ENCODE measurements at regions not wholly inside any gene's neighbourhood (a gene's known extent, or its start where the extent isn't known, plus 50 kb on each side); places are given as distances from the start of the nearest gene placed in this dataset.

DNA sequence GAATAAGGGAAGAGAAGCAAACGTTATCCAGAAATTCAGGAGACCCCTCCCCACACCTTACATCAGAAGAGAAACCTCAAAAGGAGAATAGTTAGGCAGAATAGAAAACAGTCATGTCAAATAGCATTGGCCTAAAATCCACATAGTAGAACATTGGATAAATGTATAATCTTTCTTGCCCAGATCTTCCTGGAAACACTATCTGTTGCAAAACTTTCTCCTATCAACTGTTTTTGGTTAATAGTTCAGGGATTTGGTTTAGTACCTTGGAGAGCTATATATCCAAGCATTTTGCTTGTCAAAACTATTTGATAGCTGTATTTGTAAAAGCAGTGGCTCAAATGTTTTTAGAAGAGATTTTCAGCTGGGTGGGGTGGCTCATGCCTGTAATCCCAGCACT is 74.3 kb upstream of the PHACTR2 start:
- no peaks in the 10 kb centered on the region for H3K9me3 Mint-ChIP-seq
- no peaks in the 10 kb centered on the region for H3K36me3 Mint-ChIP-seq (ENCODE audit: low read depth)
- peaks cover 3% of the 10 kb centered on the region for H3K4me1 Mint-ChIP-seq
- no peak overlapping the region for H3K27ac Mint-ChIP-seq (ENCODE audit: unreplicated experiment)
- no peak for DNase-seq (ENCODE audit: low read depth, low spot score)
- H3K27me3 Mint-ChIP-seq (ENCODE audit: low read depth), result no peaks in the 10 kb centered on the region
- TF ChIP-seq, protein P1, sequence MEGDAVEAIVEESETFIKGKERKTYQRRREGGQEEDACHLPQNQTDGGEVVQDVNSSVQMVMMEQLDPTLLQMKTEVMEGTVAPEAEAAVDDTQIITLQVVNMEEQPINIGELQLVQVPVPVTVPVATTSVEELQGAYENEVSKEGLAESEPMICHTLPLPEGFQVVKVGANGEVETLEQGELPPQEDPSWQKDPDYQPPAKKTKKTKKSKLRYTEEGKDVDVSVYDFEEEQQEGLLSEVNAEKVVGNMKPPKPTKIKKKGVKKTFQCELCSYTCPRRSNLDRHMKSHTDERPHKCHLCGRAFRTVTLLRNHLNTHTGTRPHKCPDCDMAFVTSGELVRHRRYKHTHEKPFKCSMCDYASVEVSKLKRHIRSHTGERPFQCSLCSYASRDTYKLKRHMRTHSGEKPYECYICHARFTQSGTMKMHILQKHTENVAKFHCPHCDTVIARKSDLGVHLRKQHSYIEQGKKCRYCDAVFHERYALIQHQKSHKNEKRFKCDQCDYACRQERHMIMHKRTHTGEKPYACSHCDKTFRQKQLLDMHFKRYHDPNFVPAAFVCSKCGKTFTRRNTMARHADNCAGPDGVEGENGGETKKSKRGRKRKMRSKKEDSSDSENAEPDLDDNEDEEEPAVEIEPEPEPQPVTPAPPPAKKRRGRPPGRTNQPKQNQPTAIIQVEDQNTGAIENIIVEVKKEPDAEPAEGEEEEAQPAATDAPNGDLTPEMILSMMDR (conservative IDR thresholded peaks at IDR 0.05), result no peak
- no peak overlapping the region for H3K4me3 Mint-ChIP-seq

DNA sequence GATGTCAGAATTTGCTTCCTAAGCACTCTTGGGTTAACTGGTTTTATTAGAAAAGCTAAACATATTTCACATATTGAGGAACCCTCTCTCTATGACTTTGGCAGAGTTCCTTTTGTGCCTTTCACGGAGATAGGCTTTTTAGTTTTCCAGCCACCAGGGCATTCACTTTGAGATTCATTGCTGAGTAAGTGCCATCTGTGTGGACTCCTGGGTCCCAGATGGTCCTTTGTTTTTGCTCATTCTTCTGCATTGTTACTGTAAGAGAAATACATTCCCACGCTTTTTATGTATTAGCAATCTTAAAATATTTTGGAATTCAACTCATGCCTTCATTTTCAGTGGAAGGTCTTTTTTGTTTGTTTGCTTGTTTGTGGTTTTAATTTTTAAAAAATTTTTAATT is 76.3 kb upstream of the PHACTR2 start:
- Mint-ChIP-seq H3K27me3 (ENCODE audit: low read depth) (no peaks in the 10 kb centered on the region), H3K4me3 (no peak overlapping the region), H3K4me1 (no peaks in the 10 kb centered on the region), H3K36me3 (ENCODE audit: low read depth) (no peaks in the 10 kb centered on the region), H3K9me3 (no peaks in the 10 kb centered on the region), H3K27ac (ENCODE audit: unreplicated experiment) (no peak overlapping the region)
- TF ChIP-seq, protein P1 (conservative IDR thresholded peaks at IDR 0.05), result no peak
- no peak for DNase-seq (ENCODE audit: low read depth, low spot score)

DNA sequence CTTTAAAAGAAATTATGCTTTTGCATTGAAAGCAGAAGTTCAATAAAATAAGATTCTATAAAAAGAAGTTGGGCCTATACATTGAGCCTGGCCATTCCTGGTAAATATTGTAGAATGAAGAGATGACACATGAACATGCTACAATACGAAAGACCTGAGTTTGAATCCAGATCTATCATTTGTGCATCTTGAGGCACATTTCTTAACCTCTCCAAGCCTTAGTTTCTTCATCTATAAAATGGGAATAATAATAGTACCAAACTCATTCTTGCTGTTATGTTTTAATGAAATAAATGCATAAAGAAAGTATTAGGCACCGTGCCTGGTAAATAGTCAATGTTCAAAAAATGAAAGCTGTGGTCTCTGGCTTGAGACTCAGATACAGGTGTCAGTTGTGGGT is 76.9 kb upstream of the PHACTR2 start:
- H3K9me3 Mint-ChIP-seq, result no peaks in the 10 kb centered on the region
- DNase-seq (ENCODE audit: low read depth, low spot score), result no peak
- H3K27ac Mint-ChIP-seq (ENCODE audit: unreplicated experiment), result no peak overlapping the region
- H3K36me3 Mint-ChIP-seq (ENCODE audit: low read depth), result no peaks in the 10 kb centered on the region
- H3K27me3 Mint-ChIP-seq (ENCODE audit: low read depth), result no peaks in the 10 kb centered on the region
- H3K4me1 Mint-ChIP-seq, result no peaks in the 10 kb centered on the region
- H3K4me3 Mint-ChIP-seq, result no peak overlapping the region
- TF ChIP-seq, protein P1 (conservative IDR thresholded peaks at IDR 0.05), result no peak

DNA sequence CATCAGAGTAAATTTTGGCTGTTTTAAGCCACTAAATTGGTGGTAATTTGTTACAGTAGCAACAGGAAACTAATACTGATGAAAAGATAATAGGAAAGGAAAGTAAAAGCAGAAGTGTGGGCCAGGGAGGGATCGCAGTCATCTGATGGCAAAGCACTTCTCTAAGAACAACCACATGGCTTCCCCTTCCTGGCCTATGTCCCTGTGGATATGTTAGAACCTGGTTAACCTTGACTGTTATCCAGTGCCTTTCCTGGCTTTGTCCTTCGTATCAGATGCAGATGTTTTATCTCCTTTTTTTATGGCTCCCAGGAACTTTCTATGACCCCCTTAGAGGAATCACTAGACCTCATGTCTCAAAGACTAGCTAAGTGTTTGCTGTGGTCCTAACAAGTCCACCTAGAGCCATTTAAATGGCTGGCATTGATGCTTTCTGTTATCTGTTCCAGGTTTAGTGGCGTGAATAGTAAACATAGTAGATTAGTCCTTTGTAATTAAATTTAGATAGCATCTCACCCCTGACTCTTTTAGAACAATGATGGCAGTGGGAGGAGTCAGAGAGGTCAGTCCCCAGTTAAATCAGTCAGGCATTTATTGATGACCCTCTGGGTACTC is 79.2 kb upstream of the PHACTR2 start:
- Mint-ChIP-seq H3K9me3 (no peaks in the 10 kb centered on the region), H3K27ac (ENCODE audit: unreplicated experiment) (no peak overlapping the region), H3K4me1 (no peaks in the 10 kb centered on the region), H3K27me3 (ENCODE audit: low read depth) (no peaks in the 10 kb centered on the region), H3K4me3 (no peak overlapping the region), H3K36me3 (ENCODE audit: low read depth) (no peaks in the 10 kb centered on the region)
- DNase-seq (ENCODE audit: low read depth, low spot score), result no peak
- TF ChIP-seq, protein P1 (conservative IDR thresholded peaks at IDR 0.05), result no peak

DNA sequence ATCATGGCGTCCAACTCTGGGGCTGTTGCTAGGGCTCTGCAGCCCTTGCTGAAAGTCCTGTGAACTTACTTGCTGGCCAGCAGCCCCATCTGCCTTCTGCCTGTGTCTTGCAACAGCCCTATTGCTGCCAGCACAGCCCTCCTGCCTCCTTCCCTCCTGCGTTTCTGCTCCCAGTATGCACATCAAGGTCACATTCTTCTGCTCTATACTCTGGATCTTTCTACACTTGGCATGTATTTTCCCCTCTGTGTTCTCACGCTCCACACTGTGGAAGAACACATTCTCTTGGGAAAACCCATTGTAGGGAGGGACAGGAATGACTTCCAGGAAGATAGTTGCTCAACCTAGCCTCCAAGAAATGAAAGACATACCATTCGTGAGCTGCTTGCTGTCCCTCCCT is 80.9 kb upstream of the PHACTR2 start:
- no peak overlapping the region for H3K4me3 Mint-ChIP-seq
- no peak for DNase-seq (ENCODE audit: low read depth, low spot score)
- H3K36me3 Mint-ChIP-seq (ENCODE audit: low read depth), result no peaks in the 10 kb centered on the region
- H3K9me3 Mint-ChIP-seq, result peaks cover 4% of the 10 kb centered on the region
- H3K4me1 Mint-ChIP-seq, result no peaks in the 10 kb centered on the region
- TF ChIP-seq, protein P1 (conservative IDR thresholded peaks at IDR 0.05), result no peak
- H3K27me3 Mint-ChIP-seq (ENCODE audit: low read depth), result no peaks in the 10 kb centered on the region
- H3K27ac Mint-ChIP-seq (ENCODE audit: unreplicated experiment), result no peak overlapping the region

Measured in neural crest cell (in vitro differentiated cells).